ENCODE measurements at regions not wholly inside any gene's neighbourhood (a gene's known extent, or its start where the extent isn't known, plus 50 kb on each side); places are given as distances from the start of the nearest gene placed in this dataset.
A peak's percentile ranks its signal among the peaks of the same experiment; 100 is the strongest.

DNA sequence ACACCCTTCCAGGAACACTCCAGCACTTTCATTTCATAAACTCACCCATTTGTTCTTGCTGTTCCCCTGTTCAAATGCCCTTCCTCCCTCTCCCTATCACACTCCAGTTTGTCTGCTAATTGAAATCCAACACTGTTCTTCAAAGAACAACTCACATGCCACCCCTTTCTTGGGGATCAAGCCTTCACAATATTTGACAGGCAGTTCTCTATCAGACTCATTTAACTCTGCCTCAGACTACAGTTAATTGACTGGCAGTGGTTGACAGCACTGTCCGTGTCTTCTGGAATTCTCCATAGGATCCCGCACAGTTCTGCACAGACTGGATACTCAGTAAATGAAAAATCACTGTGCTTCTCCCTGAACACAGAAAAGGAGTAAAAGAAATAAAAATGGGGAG is 87.8 kb downstream of the PMP22 start:
- no peak for DNase-seq (ENCODE audit: low read depth in 2 of 3, low spot score in 2 of 3)

GRCh38 chr17:15175356-15175755 is 89.8 kb downstream of the PMP22 start:
- DNase-seq (ENCODE audit: low read depth in 2 of 3, low spot score in 2 of 3) = no peak

GRCh38 chr17:15171167-15172047 is 93.7 kb downstream of the PMP22 start:
- DNase-seq (ENCODE audit: low read depth in 2 of 3, low spot score in 2 of 3) = peak in 2 of 3 donors; percentile 31 to 51

DNA sequence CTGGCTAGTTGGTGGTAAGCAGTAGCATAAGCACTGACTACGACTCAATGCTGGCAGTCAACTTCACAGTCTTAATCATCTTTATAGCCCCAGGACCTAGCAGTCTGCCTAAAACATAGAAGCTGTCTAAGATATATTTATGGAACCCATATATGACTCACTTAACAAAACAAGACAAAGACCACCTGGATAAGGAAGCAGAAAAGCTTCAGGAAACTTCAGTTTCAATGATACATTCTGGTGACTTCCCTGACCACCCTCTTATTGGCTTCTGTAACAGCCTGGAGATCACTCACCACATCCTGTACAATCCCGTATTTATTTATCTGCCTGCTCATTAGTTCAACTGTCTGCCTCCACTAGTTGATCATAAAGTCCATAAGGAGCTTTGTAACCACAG is 95.5 kb downstream of the PMP22 start:
- no peak for DNase-seq (ENCODE audit: low read depth in 2 of 3, low spot score in 2 of 3)

GRCh38 chr17:15168379-15168778 is 96.7 kb downstream of the PMP22 start:
- no peak for DNase-seq (ENCODE audit: low read depth in 2 of 3, low spot score in 2 of 3)

DNA sequence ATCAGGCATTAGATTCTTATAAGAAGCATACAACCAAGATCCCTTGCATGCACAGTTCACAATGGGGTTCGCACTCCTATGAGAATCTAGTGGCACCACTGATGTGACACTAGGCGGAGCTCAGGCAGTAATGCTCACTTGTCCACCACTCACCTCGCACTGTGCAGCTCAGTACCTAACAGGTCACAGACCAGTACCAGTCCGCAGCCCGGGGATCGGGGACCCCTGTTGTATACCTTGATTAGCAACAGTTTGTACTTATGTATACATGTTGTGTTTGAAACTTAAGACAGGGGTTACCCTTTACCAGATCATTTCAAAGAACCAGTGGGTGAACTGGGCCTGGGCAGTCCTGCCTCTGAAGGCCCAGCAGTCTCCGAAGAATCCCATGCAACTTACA is 103.7 kb downstream of the PMP22 start:
- DNase-seq (ENCODE audit: low read depth in 2 of 3, low spot score in 2 of 3) = no peak

DNA sequence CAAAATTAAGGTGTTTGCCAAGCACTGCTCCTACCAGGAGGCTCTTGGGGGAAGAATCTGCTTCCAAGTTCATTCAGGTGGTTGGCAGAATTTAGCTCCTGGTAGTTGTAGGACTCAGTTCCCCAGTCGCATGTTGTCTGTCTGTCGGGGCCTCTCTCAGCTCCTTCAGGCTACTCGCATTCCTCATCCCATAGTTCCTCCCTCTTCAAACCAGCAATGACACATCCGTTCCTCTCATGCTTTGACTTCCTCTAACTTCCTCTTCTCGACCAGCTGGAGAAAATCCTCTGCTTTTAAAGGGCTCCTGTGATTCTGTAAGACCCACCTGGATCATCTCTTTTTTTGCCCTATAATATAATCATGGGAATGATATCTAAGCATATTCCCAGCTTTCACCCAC is 108.1 kb downstream of the PMP22 start:
- DNase-seq (ENCODE audit: low read depth in 2 of 3, low spot score in 2 of 3) = no peak

DNA sequence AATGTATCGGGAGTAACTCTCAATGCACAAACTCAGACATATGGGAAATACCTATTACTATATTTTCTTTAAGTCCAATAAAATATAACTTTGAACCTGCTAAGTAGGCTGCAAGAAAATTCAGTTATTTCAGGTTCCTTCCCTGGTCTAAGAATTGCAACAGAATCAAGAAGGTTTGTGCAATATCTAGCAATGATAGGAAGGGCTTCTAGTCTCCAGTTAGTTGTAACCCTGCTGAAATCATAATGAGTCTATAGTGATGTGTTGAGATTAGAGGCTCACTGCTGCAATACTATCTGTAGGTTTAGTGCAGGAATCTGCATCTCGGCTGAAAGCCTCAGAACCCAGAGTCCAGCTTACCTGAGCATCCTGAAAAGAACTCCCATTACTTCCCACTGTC is 110.5 kb downstream of the PMP22 start:
- DNase-seq (ENCODE audit: low read depth in 2 of 3, low spot score in 2 of 3) = no peak

- DNase-seq (ENCODE audit: low read depth in 2 of 3, low spot score in 2 of 3) = no peak
These were observed 119.5 kb downstream of the PMP22 start for GRCh38 chr17:15145621-15146020.

DNA sequence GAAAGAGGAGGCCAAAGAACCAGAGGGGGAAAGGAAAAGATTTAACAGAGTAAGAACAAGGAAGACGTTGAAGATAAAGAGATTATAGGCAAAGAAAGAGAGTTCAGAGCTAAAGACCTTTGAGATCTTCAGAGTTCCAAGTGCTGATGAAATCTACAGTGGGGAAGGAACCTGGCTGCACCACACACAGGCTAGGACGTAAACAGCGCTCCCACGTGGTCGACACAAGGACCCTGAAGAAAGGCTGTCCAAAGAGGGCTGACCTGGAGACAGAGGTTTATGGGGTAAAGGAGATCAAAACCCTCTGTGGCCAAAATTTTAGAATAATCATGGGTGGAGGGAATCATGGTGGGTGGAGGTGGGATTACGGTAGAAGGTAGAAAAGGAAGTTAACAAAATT is 121.6 kb downstream of the PMP22 start:
- DNase-seq (ENCODE audit: low read depth in 2 of 3, low spot score in 2 of 3) = no peak

DNA sequence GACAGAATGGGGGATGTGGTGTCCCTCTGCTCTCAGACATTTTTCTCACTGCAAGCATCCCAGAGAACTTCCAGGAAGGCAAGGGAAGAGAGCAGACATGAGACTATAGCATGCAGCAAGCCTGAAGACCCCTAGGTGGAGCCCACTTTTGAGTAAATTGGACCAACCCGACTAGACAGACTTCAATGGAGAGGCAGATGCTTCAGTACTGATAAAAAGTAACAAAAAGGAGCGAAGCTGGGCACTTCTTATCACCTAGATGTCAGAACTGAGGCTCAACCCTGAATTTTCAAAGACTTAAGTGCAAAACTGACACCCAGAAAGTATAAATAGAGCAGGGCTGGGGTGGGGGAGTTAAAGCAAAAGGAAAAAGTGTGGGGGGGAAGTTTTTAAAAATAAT is 130.8 kb downstream of the PMP22 start:
- no peak for DNase-seq (ENCODE audit: low read depth in 2 of 3, low spot score in 2 of 3)

DNA sequence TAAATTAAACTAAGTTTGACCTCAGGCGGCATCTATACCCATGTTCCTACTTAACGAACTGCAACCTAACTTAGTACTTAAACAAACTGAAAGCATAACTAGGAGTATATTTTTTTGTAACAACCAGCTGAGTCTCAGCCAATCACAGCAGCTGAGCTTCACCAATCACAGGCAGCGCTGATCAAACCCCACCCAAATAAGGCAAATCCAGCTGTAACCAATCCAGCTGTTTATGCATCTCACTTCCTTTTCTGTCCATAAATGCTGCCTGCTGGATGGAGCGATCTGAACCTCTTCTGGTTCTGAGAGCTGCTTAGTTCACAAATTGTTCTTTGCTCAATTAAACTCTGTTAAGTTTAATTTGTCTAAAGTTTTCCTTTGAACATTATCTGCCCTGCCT is 131.3 kb downstream of the PMP22 start:
- no peak for DNase-seq (ENCODE audit: low read depth in 2 of 3, low spot score in 2 of 3)

GRCh38 chr17:15133143-15133542 is 132.0 kb downstream of the PMP22 start:
- no peak for DNase-seq (ENCODE audit: low read depth in 2 of 3, low spot score in 2 of 3)

DNA sequence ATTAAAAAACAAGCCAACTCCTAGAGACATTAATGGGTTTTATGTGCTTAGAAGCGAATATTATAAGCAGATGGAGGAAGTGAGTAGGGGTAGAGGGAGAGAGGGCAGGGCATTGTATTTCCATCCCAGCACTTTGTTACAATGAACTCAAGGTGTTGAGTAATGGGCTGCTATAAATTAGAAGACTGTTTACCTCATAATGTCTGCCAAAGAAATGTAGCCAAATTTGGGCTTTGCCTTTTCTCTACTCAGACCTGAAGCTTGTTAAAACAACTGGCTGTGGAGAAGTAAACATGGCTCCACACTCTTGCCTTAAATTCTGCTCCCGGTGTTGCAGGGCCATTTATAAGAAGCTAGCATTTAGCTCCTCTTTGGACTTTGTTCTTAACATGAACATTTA is 134.7 kb downstream of the PMP22 start:
- DNase-seq (ENCODE audit: low read depth in 2 of 3, low spot score in 2 of 3) = no peak

GRCh38 chr17:15129986-15130385 is 135.1 kb downstream of the PMP22 start:
- no peak for DNase-seq (ENCODE audit: low read depth in 2 of 3, low spot score in 2 of 3)

- DNase-seq (ENCODE audit: low read depth in 2 of 3, low spot score in 2 of 3) = no peak
These were observed 140.4 kb downstream of the PMP22 start for GRCh38 chr17:15124746-15125145.

GRCh38 chr17:15124264-15124595 is 140.9 kb downstream of the PMP22 start:
- DNase-seq (ENCODE audit: low read depth in 2 of 3, low spot score in 2 of 3) = no peak

DNA sequence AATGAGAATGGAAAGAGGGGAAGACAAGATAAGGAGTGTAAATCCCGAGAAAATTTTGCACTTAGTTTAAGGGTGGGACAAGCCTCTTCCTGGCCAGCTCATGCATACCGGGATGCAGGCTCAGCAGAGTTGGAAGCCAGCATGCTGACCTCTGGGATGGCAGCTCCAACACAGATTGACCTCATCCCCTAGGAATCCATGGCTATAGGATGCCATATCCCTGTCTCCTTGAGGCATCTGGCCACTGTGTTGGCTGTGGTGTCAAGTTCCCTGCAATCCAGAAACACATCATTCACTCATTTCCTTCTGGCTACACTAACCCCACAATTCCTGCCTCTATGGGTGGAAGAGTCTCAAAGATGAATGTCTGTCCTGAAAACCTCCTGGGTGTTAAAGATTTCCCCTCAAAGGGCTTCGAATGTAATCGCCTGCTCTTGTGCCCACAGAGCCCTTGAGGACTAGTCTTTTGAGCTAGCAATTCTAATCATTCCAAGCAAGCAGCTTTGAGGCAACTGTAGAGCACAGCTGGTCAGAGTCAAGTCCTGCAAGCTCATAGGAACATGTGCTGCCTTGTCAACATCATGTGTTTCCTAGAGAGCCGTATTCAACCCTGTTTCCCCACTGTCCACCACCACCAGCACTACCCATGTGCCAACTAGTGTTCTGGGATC is 141.4 kb downstream of the PMP22 start:
- DNase-seq (ENCODE audit: low read depth in 2 of 3, low spot score in 2 of 3) = no peak

DNA sequence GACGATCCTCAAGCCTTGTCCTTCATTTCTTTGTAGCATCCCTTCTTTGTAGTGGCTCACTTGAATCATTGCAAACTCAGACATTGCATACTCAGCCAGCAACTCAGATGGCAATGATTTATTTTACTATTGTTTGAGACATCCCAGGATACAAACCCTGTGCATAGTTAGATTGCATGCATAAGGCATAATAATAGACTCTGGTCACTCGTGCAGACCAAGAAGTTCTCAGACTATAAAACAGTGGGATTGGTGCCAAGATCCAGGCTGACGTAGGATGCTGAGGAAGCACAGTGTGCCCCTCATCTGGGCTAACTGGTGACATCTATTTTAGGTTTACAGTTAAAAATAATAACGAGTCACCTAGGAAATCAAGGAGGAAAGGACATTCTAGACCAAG is 142.3 kb downstream of the PMP22 start:
- no peak for DNase-seq (ENCODE audit: low read depth in 2 of 3, low spot score in 2 of 3)

DNA sequence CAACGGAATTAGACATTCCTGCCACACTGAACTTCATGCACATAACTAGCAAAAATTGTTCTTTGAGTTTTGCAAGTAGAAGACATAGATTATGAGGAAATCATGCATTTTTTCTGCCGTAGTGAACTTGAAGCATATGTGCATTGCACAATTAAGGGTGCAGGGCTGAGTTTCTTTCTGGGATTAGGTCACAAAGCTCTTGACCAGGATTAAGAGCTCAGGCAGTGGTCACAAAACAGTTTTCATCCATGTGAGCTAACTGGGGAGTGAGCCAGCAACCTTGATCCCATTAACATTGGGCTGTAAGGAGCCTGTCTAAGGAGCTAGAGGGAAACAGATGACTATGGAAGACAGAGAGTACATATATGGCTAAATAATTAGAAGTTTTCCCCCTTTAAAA is 143.7 kb downstream of the PMP22 start:
- no peak for DNase-seq (ENCODE audit: low read depth in 2 of 3, low spot score in 2 of 3)

- DNase-seq (ENCODE audit: low read depth in 2 of 3, low spot score in 2 of 3) = no peak
These were observed 145.2 kb downstream of the PMP22 start for GRCh38 chr17:15119968-15120367.

- no peak for DNase-seq (ENCODE audit: low read depth in 2 of 3, low spot score in 2 of 3)
These were observed 147.9 kb downstream of the PMP22 start for GRCh38 chr17:15117239-15117638.

Measured in hematopoietic multipotent progenitor cell (in vitro differentiated cells).